GM12864 (cell line): ENCODE measurements at regions not wholly inside any gene's neighbourhood (a gene's known extent, or its start where the extent isn't known, plus 50 kb on each side); places are given as distances from the start of the nearest gene placed in this dataset.
"Not testable (repeated sequence)": the region's sequence is repeated elsewhere in the genome, so short reads cannot be mapped to it uniquely, and the experiment has no call there.

Experiments used
- DNase-seq: peaks from one replicate; pipeline ENCODE4 v3.0.0-alpha.2; 2011; ENCODE audit warnings: low read depth
- H3K4me3 ChIP-seq: 2 replicates; pipeline ENCODE4 v1.5.1; 2011; ENCODE audit warnings: mild to moderate bottlenecking, low read depth, low read length, control low read depth
- TF ChIP-seq, protein P1 (sequence below): IDR thresholded peaks from 2 replicates; pipeline ENCODE4 v1.5.1; 2011; ENCODE audit warnings: low read depth, mild to moderate bottlenecking, moderate library complexity, low read length, control low read depth, inconsistent platforms; ENCODE audit errors: missing control alignments

DNA sequence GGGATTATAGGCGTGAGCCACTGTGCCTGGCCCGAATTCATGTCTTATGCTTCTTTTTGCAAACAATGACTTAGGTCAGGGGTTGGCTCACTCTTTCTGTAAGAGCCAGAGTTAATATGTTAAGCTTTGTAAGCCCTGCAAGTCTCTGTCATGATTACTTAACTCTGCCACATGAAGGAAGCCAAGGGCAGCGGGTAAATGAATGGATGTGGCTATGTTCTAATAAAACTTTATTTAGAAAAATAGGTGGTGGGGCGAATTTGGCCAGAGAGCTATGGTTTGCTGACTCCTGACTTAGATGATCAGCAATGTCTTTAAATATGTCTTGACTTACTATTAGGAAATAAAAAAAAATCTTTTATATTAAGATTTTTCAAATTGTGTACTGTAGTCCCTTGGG, 114.9 kb upstream of the ZFP64 start:
- TF ChIP-seq, protein P1, sequence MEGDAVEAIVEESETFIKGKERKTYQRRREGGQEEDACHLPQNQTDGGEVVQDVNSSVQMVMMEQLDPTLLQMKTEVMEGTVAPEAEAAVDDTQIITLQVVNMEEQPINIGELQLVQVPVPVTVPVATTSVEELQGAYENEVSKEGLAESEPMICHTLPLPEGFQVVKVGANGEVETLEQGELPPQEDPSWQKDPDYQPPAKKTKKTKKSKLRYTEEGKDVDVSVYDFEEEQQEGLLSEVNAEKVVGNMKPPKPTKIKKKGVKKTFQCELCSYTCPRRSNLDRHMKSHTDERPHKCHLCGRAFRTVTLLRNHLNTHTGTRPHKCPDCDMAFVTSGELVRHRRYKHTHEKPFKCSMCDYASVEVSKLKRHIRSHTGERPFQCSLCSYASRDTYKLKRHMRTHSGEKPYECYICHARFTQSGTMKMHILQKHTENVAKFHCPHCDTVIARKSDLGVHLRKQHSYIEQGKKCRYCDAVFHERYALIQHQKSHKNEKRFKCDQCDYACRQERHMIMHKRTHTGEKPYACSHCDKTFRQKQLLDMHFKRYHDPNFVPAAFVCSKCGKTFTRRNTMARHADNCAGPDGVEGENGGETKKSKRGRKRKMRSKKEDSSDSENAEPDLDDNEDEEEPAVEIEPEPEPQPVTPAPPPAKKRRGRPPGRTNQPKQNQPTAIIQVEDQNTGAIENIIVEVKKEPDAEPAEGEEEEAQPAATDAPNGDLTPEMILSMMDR = no peak
- no peak for DNase-seq
- H3K4me3 ChIP-seq = no peak overlapping the region

DNA sequence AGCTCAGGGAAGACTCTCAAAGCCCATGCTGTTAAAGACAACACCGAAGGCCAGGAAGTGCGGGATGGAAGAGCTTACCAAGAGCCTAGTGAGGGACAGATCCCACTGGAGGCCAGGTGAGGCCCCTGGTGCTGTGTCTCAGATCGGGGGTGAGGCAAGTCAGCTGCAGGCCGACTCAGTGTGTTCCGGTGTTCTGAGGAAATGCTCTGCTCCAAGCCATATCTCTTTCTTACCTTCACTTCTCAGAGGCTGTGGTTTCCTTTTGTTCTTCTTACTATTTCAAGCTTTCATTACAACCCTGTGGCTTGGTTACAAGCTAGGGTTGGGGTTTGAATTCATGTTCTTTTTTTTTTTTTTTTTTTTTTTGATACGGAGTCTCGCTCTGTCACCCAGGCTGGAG, 114.3 kb upstream of the ZFP64 start:
- no peak overlapping the region for H3K4me3 ChIP-seq
- TF ChIP-seq, protein P1 = no peak
- DNase-seq = no peak

DNA sequence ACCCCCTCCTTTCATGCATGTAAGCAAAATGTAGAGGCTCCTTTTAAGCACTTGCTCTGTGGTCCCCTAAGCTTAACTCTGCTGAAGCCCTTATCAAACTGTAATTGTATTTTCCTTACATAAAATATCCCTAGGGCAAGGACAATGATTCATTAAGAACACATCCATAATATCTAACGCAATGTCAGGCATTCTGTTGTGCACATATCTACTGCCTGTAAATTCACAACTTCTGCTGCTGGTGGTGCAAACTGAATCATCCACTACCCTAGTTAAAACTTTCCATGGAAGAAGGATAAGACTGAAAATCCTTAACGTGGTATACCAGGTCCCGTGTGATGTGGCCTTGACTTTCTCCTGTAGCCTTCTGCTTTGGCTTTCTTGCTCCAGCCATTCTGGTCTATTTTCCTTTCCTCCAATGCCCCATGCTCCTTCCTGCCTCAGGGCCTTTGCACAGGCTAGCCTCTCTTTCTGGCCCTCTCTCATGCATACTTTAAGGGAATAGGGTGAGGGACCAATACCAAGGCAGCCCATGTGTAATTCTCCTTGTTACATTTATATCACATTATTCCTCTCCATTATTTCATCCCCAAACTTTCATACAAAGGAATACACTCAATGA, 113.6 kb upstream of the ZFP64 start:
- no peak for DNase-seq
- H3K4me3 ChIP-seq = no peak overlapping the region
- TF ChIP-seq, protein P1 = no peak

DNA sequence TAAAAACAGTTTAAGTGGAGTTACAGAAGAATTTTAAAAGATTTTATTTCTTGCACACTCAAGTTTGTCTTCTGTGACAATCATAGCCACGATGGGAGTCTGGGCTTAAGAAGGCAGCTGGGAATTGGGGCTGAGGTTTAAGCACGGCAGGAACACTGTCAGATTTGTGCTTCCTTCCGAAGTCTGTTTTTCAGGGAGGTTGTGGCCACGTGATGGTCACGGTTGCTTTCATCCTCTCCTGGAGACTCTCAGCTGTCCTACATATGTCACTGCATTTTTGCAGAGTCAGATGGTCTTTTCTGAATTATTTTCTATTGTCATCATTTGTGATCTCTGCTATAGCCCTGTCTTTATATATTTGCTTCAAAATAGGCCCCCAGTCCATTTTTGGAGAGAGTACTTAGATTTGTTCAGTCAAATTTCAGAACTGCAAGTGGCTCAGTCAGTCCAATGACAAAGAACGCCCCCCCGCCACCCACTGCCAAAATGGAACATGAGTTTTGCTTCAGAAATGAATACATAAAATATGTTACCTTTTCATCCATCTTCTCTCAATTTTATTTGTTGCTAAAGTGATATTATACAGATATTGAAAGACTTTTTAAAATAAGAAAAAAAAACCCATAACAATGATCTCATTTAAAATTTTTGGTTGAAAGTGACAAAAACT, 111.8 kb upstream of the ZFP64 start:
- TF ChIP-seq, protein P1 = no peak
- H3K4me3 ChIP-seq = no peak overlapping the region
- no peak for DNase-seq

DNA sequence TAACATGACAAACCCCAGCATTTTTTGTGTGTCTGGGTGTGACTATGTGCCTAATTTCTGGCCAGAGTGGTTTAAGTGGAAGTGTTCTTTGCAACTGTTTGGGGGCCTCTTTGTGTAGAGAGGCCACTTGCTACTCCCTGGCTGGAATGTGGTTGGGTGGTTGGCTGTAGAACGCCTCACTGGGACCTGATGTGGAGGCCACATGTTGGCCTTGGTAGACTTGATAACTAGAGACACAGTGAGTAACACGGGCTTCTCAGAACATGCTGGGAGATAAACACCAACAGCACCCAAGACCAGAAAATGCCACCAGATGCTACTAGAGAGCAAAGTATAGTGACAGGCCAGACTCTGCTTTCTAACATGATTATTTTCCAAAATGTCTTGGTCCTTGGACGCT, 111.2 kb upstream of the ZFP64 start:
- no peak overlapping the region for H3K4me3 ChIP-seq
- DNase-seq = no peak
- TF ChIP-seq, protein P1 = no peak

DNA sequence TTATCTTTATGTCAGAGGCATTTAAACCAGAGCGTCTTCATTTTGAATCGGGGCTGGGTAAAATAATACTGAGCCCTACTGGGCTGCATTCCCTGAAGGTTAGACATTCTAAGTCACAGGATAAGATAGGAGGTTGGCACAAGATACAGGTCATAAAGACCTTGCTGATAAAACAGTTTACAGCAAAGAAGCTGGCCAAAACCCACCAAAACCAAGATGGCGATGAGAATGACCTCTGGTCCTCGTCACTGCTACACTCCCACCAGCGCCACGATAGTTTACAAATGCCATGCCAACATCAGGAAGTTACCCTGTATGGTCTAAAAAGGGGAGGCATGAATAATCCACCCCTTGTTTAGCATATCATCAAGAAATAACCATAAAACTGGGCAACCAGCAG, 110.5 kb upstream of the ZFP64 start:
- not testable (repeated sequence) for H3K4me3 ChIP-seq, DNase-seq

DNA sequence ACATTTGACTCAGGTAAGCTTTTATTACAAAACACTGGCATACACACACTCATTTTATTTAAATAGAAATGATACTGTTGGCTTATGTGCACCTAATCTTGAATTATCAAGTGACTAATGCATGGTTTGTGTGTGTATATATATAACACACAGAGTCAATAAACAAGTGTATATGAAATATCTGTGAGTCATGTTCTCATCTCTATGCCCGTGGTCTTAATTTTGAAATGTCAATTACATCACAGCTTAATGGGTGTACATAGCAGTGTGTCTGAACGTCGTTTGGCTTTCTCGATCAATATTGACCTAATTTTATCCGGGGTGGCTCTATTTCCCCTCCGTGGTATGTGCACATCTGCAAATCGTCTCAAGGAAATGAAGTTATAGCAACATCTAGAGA, 104.0 kb upstream of the ZFP64 start:
- no peak overlapping the region for H3K4me3 ChIP-seq
- DNase-seq = no peak
- TF ChIP-seq, protein P1 = no peak
